ENCODE measurements at regions not wholly inside any gene's neighbourhood (a gene's known extent, or its start where the extent isn't known, plus 50 kb on each side); places are given as distances from the start of the nearest gene placed in this dataset.

- no peak for DNase-seq
Observed at GRCh38 chr22:48346911-48347310, 1480.8 kb downstream of the BRD1 start.

More at GRCh38 chr22:48346911-48347310, 1480.8 kb downstream of the BRD1 start:
- CTCF ChIA-PET, result no interaction called here
- dilution Hi-C loops (cut with HindIII; ENCODE audit: low sequenced_read_pairs, unreplicated experiment), result no loop called here
- no peak overlapping the region for H2BK120ac ChIP-seq (ENCODE audit: low read depth, low read length)
- H3K18ac ChIP-seq (ENCODE audit: low read depth, low read length), result no peak overlapping the region
- no peak overlapping the region for H4K5ac ChIP-seq (ENCODE audit: low read depth, low read length)
- H3K36me3 ChIP-seq (ENCODE audit: control insufficient read depth, insufficient read depth, low read length), result no peaks in the 10 kb centered on the region
- H2BK20ac ChIP-seq (ENCODE audit: low read depth, low read length), result no peak overlapping the region
- in situ Hi-C loops (cut with MboI; ENCODE audit: low sequenced_read_pairs), result no loop called here
- TF ChIP-seq RCOR1 (IDR thresholded peaks at IDR 0.05; ENCODE audit: insufficient replicate concordance, low read length), result no peak
- no peak for TF ChIP-seq MAFK (IDR thresholded peaks at IDR 0.05; ENCODE audit: low read depth, low read length)
- no peak overlapping the region for H2BK15ac ChIP-seq (ENCODE audit: low read depth, low read length)
- no peaks in the 10 kb centered on the region for H3K27me3 ChIP-seq (ENCODE audit: control insufficient read depth, insufficient read depth, low read length)
- no peak for ATAC-seq (ENCODE audit: low read depth)
- no peak overlapping the region for H3K56ac ChIP-seq (ENCODE audit: extremely low read depth, insufficient read depth, low read length)
- intact Hi-C loops (cut with micrococcal nuclease), result no loop called here
- no peak overlapping the region for H3K4ac ChIP-seq (ENCODE audit: low read depth, low read length)
- no TSS peak for BruUV-seq (replicated peaks)
- no peaks in the 10 kb centered on the region for H4K20me1 ChIP-seq (ENCODE audit: insufficient read depth, low read length)
- H3K79me1 ChIP-seq (ENCODE audit: low read depth in 1 of 2, low read length in 2 of 2), result no peaks in the 10 kb centered on the region
- no peaks in the 10 kb centered on the region for H3K4me1 ChIP-seq (ENCODE audit: control insufficient read depth, insufficient read depth, low read length)
- H2AK5ac ChIP-seq (ENCODE audit: low read depth, low read length), result no peak overlapping the region
- no peak overlapping the region for H2BK5ac ChIP-seq (ENCODE audit: low read depth, low read length, poor library complexity, severe bottlenecking)
- H3K23ac ChIP-seq (ENCODE audit: low read depth, low read length), result no peak overlapping the region
- H3K9me1 ChIP-seq (ENCODE audit: insufficient read depth, low read length), result no peaks in the 10 kb centered on the region
- no peak overlapping the region for H4K8ac ChIP-seq (ENCODE audit: low read depth in 2 of 2, low read length in 2 of 2)
- WGBS, 2 experiments (ENCODE audit: extremely low coverage in 2 of 2, insufficient read length in 1 of 2), result 64% methylated on average over 6 of the region's 13 CpGs; no CpG with 5 or more reads in 1 of the 2 experiments
- H2AFZ ChIP-seq (replicated peaks; ENCODE audit: low read length, poor library complexity), result no peak overlapping the region
- no peak overlapping the region for H3K4me3 ChIP-seq (ENCODE audit: insufficient read depth, low read depth, low read length)
- no peak overlapping the region for H2AK9ac ChIP-seq (replicated peaks; ENCODE audit: low read depth, low read length, poor library complexity)
- H3K9ac ChIP-seq (ENCODE audit: low read depth, low read length), result no peak overlapping the region
- H3K4me2 ChIP-seq (ENCODE audit: low read depth, low read length), result no peak overlapping the region
- no peak overlapping the region for H4K91ac ChIP-seq (ENCODE audit: insufficient read depth, low read depth, low read length)
- no peak overlapping the region for H3K14ac ChIP-seq (replicated peaks; ENCODE audit: low read depth, low read length)
- H3K27ac ChIP-seq (ENCODE audit: insufficient read depth, low read length), result no peak overlapping the region
- POLR2A ChIA-PET (ENCODE audit: unreplicated experiment), result no interaction called here
- peaks cover 44% of the 10 kb centered on the region for H3K9me3 ChIP-seq (ENCODE audit: control insufficient read depth, insufficient read depth, low read length)

All from IMR-90 (cell line).